Gastroesophageal sphincter (tissue), 3 donors: ENCODE measurements at regions not wholly inside any gene's neighbourhood (a gene's known extent, or its start where the extent isn't known, plus 50 kb on each side); places are given as distances from the start of the nearest gene placed in this dataset.

ENCODE experiments used
- CTCF ChIP-seq, 4 experiments: fragments of 200-600 bp in 2 of 4; fragments of 450-650 bp in 2 of 4; sonication (generic) in 1 of 4; IDR thresholded peaks; one replicate each; pipeline ENCODE4 v1.5.1; 2017 to 2019; ENCODE audit warnings: antibody characterized with exemption in 4 of 4, mild to moderate bottlenecking in 2 of 4, moderate library complexity in 2 of 4
- POLR2A ChIP-seq, 2 donors: fragments of 450-650 bp; IDR thresholded peaks; one replicate each; pipeline ENCODE4 v1.6.1; 2017; ENCODE audit warnings: antibody characterized with exemption in 2 of 2, mild to moderate bottlenecking in 2 of 2, moderate library complexity in 1 of 2

- no peak for TF ChIP-seq CTCF (IDR thresholded peaks at IDR 0.05)
- no peak for TF ChIP-seq POLR2A (IDR thresholded peaks at IDR 0.05)
Observed at GRCh38 chr13:38228322-38228721, 121.3 kb upstream of the UFM1 start.
